HG02610 (cell line): ENCODE measurements at regions not wholly inside any gene's neighbourhood (a gene's known extent, or its start where the extent isn't known, plus 50 kb on each side); places are given as distances from the start of the nearest gene placed in this dataset.
"Not testable (repeated sequence)": the region's sequence is repeated elsewhere in the genome, so short reads cannot be mapped to it uniquely, and the experiment has no call there.

Source experiments
- ATAC-seq: cut with Tn5 transposase; IDR thresholded peaks from one replicate; pipeline ENCODE4 v1.9.1; 2021; ENCODE audit warnings: mild to moderate bottlenecking, moderate library complexity; ENCODE audit not compliant: unreplicated experiment

DNA sequence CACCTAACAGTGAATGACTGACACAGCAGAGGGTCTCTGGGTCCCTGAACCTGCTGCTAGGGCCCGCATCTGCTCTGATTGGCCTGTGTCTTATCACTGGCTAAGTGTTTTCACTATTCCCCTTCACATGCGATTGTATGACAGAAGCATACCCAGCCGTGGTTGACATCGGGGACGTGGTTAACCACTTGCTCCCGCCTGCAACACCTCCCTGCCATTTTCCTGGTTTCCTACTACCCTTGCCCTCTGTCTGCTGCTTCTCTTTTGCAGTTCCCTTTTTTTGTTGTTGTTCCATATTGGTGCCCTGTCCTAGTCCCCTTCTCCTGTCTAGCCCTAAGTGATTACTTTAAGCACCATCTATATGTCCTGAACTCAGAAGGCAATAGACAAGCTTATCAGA lies 177.0 kb downstream of the RGS9 start:
- ATAC-seq: no peak

DNA sequence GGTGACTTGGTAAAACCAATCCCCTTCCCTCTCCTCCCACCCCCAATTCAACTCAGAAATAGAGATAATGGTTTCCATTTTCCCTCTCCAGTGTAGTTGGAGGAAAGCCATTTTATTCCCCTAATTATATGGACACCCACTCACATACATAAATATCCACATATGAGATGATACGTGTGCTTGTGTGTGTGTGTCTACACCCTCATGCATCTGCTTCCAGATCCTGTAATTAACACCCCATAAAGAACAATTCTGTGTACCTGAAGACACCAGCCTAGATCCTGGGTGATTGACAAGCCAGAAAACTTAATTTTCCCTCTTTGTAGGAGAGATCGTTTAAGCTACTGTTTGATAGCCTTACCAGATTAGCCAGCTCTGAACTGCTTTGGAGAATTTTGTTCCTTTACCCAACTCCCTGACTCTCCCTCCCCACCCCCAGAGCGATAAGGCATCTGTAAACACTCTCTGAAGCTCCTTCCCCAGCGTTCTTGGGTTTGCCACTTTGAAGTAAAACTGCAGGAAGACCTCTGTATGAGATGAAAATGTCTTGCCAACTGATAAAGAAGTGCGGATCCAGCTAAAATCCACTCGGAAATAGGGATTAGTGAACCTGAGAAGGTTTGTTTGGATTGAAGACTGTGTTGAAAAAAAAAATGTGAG lies 175.7 kb downstream of the RGS9 start:
- no peak for ATAC-seq

DNA sequence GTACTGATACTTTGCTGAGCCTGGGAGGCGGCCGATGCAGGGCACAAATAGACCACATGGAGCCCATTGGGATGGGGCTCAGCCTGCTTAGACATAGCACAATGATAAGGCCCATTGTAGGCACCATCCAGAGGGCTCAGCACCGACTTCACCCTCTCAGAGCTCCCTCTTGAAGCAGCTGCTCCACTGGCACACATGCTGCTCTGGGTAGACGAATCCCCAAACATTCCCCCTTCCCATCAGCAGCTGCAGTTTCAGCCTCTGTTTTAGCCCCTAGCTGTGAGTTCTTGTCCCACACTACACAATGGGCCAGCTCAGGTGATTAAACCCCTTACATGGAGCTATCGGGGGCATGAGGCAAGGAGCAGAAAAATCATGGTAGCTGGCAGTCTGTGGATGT lies 174.1 kb downstream of the RGS9 start:
- ATAC-seq: no peak

DNA sequence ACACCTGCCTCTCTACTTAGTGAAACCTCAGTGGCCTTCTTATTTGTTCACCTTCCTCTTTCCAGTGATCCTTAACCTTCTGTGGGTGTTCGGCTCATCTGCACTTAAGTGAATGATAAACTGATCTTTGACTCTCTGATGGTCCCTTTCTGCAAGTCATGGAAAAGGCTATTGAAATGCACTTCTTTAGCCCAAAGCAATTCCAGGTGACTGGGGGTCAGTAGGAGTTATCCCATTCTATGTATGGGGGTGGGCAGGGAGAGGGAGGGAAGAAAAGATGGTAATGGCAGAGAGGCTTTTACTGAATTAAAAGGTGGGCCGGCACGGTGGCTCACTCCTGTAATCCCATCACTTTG lies 170.8 kb downstream of the RGS9 start:
- ATAC-seq: no peak

DNA sequence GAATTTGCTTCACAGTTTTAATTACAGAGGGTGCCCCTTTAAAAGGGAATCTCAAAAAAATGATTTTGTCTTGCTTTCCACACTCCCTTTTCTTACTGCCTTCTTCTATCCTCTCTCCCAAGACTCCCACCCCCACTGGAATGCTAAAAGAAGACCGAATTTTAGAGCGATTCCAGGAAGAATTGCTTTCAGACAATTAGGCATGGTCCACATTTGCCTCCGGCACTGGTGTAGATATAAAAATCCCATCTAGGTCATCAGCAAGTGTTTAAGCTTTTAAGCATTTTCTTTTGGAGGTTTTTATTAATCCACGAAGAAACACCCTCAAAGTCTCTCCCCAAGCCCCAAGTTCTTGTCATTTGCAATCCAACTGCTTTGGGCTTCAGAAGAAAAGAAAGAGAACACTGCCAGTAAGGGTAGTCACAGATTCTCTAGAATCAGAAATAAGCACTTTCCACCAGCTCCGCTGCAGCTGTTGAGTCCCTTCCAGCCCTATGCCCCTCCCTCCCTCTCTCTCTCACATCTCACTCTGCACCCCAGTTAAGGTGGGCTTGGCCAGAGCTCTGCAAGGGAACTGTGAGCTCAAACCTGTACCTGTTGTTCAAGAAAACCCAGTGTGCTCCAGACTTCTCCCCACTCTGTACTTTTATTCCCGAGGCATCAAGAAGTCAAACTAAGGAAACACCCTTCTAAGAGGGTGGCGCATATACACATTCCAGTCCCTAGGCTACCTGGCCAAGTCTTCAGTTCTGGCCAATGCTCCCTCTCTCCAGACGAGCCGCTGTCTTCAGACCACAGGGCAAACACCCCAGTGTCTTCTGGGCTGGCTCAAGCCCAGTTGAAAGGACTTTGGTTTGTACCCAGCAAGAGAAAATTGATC lies 170.2 kb downstream of the RGS9 start:
- no peak for ATAC-seq

DNA sequence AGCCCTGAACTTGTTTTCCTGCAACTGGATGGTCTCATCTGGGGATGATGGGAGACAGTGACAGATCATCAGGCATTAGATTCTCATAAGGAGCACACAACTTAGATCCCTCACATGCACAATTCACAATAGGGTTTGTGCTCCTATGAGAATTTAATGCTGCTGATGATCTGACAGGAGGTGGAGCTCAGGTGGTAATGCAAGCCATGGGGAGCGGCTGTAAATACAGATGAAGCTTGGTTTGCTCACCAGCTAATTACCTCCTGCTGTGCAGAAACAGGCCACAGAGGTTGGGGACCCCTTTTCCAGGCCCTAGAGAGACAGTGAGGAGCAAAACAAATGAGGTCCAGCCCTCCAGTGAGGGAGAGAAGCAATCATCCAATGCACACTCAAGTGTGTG lies 168.6 kb downstream of the RGS9 start:
- no peak for ATAC-seq

DNA sequence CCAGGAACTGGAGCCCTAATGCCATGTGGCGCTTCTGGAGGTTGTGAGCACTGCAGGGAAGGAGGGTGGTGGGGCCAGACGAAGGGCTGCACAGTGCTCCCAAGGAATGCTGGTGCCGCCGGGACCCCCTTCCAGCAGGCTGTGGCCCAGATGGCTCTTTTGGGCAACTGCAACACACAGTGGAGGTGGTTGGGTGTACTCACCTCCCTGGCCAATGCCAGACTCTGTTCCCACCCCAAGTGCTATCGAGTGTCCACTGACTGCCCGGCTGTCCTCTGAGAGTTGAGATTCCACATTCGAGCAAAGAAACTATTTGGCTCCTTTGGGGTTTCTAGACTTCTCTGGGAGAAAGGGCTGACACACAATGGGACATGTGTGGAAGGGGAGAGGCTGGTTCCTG lies 167.9 kb downstream of the RGS9 start:
- ATAC-seq: no peak

DNA sequence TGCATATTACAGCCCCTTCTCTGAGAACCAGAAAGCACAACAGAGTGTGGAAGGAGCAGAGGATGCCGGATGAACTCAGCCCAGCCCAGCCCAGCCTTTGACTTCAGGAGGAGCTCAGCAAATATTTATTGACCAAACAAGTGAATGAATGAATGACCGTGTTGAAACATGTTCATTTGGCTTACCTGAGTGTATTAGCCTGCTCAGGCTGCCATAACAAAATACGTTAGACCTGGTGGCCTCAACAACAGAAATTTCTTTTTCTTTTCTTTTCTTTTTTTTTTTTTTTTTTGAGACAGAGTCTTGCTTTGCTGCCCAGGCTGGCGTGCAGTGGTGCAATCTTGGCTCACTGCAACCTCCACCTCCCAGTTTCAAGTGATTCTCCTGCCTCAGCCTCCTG lies 164.7 kb downstream of the RGS9 start:
- ATAC-seq: not testable (repeated sequence)

DNA sequence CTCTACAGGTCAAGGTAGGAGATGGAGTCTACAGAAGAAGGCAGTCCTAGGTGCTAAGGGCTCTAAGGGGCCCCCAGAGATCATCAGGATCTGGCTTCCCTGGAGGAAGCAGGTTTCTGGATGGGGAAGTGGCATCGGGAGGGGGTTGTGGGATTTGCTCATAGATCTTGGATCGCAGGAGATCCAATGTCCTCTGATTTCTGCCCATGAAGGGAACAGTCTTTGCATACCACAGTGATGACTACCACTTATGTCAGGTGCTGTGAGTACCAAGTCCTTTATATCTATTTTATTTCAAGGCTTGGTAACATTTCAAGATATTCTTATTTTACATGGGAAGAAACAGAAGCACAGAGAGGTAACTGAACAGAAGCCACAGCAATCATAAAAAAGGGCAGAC lies 164.0 kb downstream of the RGS9 start:
- no peak for ATAC-seq

DNA sequence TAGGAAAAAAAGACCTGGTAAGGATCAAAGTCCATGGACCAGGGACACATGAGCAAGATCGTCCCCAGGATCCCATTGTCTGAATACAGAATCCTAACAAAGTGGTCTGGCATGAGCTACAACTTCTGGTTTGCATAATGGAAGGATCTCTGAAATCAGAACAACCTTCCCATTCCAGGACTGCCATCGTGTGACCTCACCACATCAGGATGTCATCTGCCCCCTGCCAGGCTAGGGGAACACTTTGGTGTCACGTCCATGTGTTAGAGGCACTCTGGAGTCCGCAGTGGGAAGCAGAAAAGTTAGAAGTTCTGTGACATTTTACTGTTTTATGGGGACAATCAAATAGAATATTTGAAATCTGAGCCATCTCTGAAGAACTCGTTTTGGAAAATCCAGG lies 160.7 kb downstream of the RGS9 start:
- ATAC-seq: no peak

DNA sequence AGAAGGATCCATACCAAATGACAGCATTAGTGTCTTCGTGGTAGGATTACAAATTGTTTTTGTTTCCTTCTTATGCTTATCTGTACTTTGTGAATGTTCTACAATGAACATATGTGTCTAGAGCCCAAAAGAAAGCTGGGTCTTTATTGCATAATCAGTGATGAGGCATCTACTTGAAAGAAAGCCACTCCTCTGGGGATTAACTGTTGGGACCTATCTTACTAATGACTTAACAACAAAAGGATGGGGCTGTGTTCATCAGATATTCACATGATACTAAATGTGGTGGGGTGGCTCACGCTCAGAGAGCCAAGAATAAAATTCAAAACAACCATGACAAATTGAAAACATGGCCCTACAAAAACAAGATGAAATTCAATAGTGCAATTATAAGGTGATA lies 160.2 kb downstream of the RGS9 start:
- no peak for ATAC-seq

DNA sequence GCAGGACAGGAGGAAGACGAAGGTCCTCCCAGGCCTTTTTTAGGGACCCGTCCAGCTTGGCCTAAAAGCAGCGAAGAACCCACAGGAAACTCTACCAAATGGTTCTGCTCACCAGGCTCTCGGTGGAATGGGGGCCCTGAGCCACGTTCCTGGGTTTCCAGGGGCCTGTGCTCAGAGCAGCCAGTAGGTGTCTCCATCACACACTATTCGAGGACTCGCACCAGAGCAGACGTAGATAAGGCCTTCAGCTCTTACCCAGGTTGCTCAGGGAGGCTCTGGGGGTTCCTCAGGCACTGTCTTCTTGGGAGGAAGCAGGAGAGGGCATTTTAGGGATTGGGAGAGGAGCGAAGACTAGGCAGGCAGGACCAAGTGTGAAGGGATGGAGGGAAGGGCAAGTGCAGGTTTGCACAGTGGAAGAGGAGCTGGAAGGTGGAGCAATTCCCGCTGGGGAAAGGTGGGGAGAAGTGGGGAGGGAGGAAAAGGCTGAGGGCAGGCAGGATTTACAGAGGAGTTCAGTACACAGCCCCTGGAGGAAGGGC lies 157.1 kb downstream of the RGS9 start:
- peak; percentile 59 for ATAC-seq

DNA sequence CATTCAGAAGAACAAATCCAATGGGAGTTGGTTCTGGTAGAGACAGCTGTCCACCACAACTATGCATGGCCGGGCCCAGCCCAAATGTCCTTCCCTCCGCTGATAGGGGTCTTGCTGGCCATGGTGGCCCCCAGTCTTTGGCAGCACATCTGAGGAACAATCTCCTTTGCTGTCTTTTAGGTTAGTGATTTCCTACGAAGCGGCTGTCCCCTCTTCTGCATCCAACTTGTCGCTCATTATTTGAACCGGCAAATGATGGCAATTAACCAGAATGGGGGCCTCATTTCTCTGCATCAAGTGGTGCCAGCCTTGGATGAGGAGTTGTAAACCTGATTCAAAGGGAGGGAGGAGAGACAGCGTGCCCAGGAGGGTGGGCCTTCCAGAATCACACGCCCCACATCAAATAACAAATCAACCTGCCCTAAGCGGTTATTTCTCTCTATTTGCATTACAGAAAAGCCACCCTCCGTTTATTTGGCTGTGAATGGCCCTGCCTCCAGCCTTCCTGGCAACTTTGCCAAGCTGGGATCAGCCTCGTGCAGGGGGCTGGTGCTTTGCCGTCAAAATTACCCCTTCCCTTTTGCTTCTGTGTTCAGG lies 156.5 kb downstream of the RGS9 start:
- no peak for ATAC-seq

DNA sequence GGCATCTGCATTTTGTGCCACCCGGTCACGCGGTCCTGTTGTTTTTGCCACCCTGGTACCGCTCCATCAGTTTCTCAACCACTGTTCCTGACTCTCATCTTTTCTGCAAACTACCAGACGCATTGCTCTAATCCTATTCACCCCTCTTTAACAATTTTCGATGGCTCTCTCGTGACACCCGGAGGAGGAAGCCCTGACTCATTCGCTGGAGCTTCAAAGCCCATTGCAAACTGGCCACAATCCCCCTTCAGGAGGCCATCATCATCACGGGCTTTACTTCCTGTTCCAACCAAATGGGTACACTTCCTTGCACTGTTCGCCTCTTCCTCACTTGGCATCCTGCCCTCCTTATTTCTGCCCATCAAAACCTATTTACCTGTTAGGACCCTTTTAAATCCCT lies 155.3 kb downstream of the RGS9 start:
- no peak for ATAC-seq

DNA sequence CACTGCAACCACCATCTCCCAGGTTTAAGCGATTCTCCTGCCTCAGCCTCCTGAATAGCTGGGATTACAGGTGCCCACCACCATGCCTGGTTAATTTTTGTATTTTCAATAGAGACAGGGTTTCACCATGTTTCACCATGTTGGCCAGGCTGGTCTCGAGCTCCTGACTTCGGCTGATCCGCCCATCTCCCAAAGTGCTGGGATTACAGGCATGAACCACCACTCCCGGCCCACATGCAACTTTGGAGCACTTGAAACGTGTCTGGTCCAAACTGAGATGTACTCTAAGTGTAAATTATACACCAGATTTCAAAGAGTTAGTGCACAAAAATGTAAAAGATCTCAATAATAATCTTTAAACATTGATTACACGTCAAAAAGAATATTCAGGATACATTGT lies 154.1 kb downstream of the RGS9 start:
- ATAC-seq: not testable (repeated sequence)

DNA sequence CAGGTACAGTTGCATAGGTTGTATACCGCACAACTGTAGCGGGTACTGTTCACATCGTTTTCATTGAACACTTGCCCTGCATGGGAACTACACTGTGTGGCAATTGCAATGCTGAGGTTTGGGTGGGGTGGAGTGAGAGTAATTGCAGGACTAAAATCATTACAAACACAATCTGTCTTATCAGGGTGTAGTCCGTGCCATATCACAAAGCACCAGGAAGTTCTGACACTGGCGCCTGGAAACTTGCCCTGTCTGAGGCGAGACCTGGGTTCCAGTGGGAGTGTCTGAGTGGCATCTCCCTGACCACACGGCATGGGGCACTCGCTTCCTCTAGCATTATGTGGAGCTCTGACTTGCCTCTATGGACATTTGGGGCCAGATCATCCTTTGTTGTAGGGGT lies 153.4 kb downstream of the RGS9 start:
- no peak for ATAC-seq

DNA sequence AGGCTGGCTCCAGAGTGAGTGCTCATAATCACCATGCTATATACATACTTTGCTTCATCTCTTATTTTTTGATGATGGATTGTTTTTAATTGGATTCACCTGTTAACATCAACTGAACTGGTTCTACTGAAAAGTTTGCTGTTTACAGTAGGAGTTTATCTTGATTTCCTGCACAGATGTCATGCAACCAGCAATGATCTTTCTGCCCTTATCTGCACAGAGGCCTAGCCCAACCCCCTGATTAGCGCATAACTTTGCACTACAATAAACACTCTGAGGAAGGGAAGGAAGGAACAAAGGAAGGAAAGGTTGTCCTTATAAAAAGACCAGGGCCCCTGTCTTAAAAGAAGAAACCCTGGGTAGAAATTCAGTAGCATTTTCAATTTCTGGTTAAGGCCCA lies 152.9 kb downstream of the RGS9 start:
- no peak for ATAC-seq

DNA sequence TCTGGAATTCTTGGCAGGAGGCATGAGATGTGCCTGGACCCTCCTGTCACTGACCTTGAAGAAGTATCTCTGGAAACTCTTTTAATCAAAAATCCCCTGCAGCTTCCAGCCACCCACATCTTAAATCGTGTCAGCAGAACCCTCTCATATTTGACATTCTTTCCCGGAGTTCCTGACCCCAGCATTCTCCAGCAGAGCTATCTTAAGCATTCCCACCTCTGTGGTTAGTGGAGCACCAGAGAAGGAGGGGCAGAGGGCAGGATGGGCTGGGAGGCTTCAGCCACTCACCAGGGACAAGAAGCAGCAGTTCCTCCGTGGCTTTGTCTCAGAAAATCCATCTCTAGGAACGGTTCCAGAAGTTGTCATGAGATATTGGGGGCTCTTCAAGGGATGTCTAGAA lies 149.9 kb downstream of the RGS9 start:
- no peak for ATAC-seq

DNA sequence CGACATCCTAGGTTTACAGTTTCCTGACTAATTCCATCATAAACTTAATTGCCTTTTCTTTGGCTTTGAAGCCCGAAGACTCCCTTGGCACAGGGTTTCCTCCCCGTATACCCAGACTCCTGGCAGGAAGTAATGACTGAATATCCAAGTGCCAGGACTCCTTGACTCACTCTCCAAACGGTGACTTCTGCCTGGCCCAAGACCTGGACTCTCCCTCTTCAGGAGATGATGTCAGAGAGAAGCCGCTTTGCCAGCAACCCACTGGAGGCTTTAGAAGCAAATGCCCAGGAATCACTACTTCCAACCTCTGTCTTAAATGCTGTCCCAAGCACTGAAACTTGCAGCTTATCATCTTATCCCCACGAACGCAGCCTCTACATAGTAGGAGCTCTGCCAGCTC lies 146.5 kb downstream of the RGS9 start:
- no peak for ATAC-seq

DNA sequence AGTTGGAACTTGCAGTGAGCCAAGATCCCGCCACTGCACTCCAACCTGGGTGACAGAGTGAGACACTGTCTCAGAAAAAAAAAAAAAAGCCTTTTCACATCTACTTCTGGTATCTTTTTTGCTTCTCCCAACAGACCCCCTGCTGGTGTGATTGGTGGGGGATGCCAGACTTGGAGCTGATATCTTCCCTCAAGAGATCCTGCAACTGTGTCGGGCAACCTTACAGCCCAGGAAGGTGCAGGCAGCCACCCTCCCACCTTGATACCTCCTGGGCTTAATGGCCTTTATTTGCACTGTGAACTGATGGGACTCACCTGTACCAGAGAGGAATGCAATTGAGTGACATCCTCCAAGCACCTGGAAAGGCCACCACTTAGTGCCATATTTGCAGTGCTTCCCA lies 142.3 kb downstream of the RGS9 start:
- ATAC-seq: no peak

DNA sequence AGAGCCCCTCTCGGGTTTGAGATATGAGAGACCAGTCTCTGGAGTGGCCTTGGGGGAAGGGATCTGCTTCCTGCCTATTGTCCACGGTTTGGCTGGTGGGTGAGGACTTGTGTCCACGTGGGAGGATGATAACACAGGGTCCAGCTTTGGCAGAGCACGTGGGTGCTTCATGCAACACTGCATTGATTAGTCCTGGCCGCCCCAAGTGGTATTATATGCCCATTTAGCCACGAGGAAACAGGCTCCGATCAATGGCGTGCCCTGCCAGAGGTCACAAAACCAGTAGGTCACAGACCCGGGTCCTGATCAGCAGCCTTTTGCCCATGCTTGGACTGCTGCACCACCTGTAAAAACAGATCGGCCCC lies 141.6 kb downstream of the RGS9 start:
- no peak for ATAC-seq
